Fibroblast of peridontal ligament (primary cell): ENCODE measurements at regions not wholly inside any gene's neighbourhood (a gene's known extent, or its start where the extent isn't known, plus 50 kb on each side); places are given as distances from the start of the nearest gene placed in this dataset.

Experiments used
- DNase-seq: peaks from one replicate; pipeline ENCODE4 v3.0.0-alpha.2; 2010; ENCODE audit errors: extremely low read depth

GRCh38 chr2:163836167-163836566, 100.4 kb upstream of the FIGN start:
- DNase-seq = no peak

GRCh38 chr2:163834841-163835240, 99.0 kb upstream of the FIGN start:
- no peak for DNase-seq

GRCh38 chr2:163834221-163834620, 98.4 kb upstream of the FIGN start:
- no peak for DNase-seq

- DNase-seq = no peak
Measured at GRCh38 chr2:163828771-163829170, 93.0 kb upstream of the FIGN start.

GRCh38 chr2:163822033-163822432, 86.2 kb upstream of the FIGN start:
- DNase-seq = no peak

GRCh38 chr2:163812926-163813520, 77.2 kb upstream of the FIGN start:
- no peak for DNase-seq

- DNase-seq = no peak
Measured at GRCh38 chr2:163808406-163808805, 72.6 kb upstream of the FIGN start.

- DNase-seq = no peak
Measured at GRCh38 chr2:163802284-163802683, 66.5 kb upstream of the FIGN start.

- DNase-seq = no peak
Measured at GRCh38 chr2:163801486-163801885, 65.7 kb upstream of the FIGN start.

GRCh38 chr2:163800951-163801381, 65.2 kb upstream of the FIGN start:
- DNase-seq = peak; percentile 48

- DNase-seq = no peak
Measured at GRCh38 chr2:163799807-163800206, 64.0 kb upstream of the FIGN start.

- peak; percentile 32 for DNase-seq
Measured at GRCh38 chr2:163794635-163795034, 58.8 kb upstream of the FIGN start.
